ENCODE measurements at regions not wholly inside any gene's neighbourhood (a gene's known extent, or its start where the extent isn't known, plus 50 kb on each side); places are given as distances from the start of the nearest gene placed in this dataset.
"Not testable (repeated sequence)": the region's sequence is repeated elsewhere in the genome, so short reads cannot be mapped to it uniquely, and the experiment has no call there.

GRCh38 chr4:91754716-91755115, 549.0 kb upstream of the GRID2 start:
- Histone ChIP-seq H3K9me3 (ENCODE audit: control insufficient read depth, low read depth, low read length) (no peaks in the 10 kb centered on the region), H3K4me3 (ENCODE audit: low read length) (no peak overlapping the region), H3K27ac (ENCODE audit: low read length) (no peak overlapping the region), H3K27me3 (ENCODE audit: control insufficient read depth, insufficient read depth, low read length) (no peaks in the 10 kb centered on the region), H3K36me3 (ENCODE audit: control insufficient read depth, insufficient read depth, low read length) (no peaks in the 10 kb centered on the region), H3K4me1 (ENCODE audit: control insufficient read depth, insufficient read depth, low read length) (no peaks in the 10 kb centered on the region)
- 100% methylated on average over 1 of the region's 2 CpGs for WGBS (ENCODE audit: insufficient coverage, low lambda C conversion rate)
- no peak for DNase-seq

DNA sequence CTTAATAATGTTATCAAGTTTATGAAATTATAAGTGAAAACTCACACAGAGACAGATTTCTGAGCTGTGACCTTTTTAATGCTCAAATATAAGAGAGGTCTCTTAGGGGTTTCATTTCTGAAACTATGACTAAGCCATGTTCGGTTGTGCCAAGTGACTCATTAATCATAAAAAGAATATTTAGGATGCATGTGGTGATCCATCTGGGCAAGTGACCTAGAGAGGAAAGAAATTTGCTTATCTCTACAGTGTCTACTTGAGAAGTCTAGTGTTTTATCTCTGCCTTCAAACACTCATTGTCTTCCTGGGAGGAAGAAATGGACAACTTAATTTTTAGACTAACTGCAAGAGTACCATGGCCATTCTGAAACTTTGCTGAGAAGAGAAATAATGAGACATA, 545.3 kb upstream of the GRID2 start:
- Histone ChIP-seq H3K4me3 (ENCODE audit: low read length) (no peak overlapping the region), H3K9me3 (ENCODE audit: control insufficient read depth, low read depth, low read length) (no peaks in the 10 kb centered on the region), H3K27me3 (ENCODE audit: control insufficient read depth, insufficient read depth, low read length) (no peaks in the 10 kb centered on the region), H3K4me1 (ENCODE audit: control insufficient read depth, insufficient read depth, low read length) (no peaks in the 10 kb centered on the region), H3K36me3 (ENCODE audit: control insufficient read depth, insufficient read depth, low read length) (no peaks in the 10 kb centered on the region), H3K27ac (ENCODE audit: low read length) (no peak overlapping the region)
- WGBS (ENCODE audit: insufficient coverage, low lambda C conversion rate): no CpG with 5 or more reads among the region's 1 CpG
- DNase-seq: no peak

- Histone ChIP-seq H3K36me3 (ENCODE audit: control insufficient read depth, insufficient read depth, low read length) (no peaks in the 10 kb centered on the region), H3K4me1 (ENCODE audit: control insufficient read depth, insufficient read depth, low read length) (no peaks in the 10 kb centered on the region), H3K27ac (ENCODE audit: low read length) (no peak overlapping the region), H3K4me3 (ENCODE audit: low read length) (no peak overlapping the region), H3K27me3 (ENCODE audit: control insufficient read depth, insufficient read depth, low read length) (no peaks in the 10 kb centered on the region), H3K9me3 (ENCODE audit: control insufficient read depth, low read depth, low read length) (no peaks in the 10 kb centered on the region)
- DNase-seq: no peak
- no CpG with 5 or more reads among the region's 1 CpG for WGBS (ENCODE audit: insufficient coverage, low lambda C conversion rate)
Measured at GRCh38 chr4:91764085-91764484, 539.7 kb upstream of the GRID2 start.

- no peak overlapping the region for H3K4me3 ChIP-seq (ENCODE audit: low read length)
- no peak for DNase-seq
- H3K4me1 ChIP-seq (ENCODE audit: control insufficient read depth, insufficient read depth, low read length): no peaks in the 10 kb centered on the region
- WGBS (ENCODE audit: insufficient coverage, low lambda C conversion rate): no CpG with 5 or more reads among the region's 1 CpG
- H3K9me3 ChIP-seq (ENCODE audit: control insufficient read depth, low read depth, low read length): no peaks in the 10 kb centered on the region
- no peak overlapping the region for H3K27ac ChIP-seq (ENCODE audit: low read length)
- H3K27me3 ChIP-seq (ENCODE audit: control insufficient read depth, insufficient read depth, low read length): no peaks in the 10 kb centered on the region
- H3K36me3 ChIP-seq (ENCODE audit: control insufficient read depth, insufficient read depth, low read length): no peaks in the 10 kb centered on the region
Measured at GRCh38 chr4:91769912-91770311, 533.9 kb upstream of the GRID2 start.

DNA sequence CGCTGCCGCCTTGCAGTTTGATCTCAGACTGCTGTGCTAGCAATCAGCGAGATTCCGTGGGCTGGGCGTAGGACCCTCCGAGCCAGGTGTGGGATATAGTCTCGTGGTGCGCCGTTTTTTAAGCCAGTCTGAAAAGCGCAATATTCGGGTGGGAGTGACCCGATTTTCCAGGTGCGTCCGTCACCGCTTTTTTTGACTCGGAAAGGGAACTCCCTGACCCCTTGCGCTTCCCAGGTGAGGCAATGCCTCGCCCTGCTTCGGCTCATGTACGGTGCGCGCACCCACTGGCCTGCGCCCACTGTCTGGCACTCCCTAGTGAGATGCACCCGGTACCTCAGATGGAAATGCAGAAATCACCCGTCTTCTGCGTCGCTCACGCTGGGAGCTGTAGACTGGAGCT, 512.1 kb upstream of the GRID2 start:
- H3K27ac ChIP-seq (ENCODE audit: low read length); H3K4me1 ChIP-seq (ENCODE audit: control insufficient read depth, insufficient read depth, low read length); H3K27me3 ChIP-seq (ENCODE audit: control insufficient read depth, insufficient read depth, low read length); H3K9me3 ChIP-seq (ENCODE audit: control insufficient read depth, low read depth, low read length); H3K36me3 ChIP-seq (ENCODE audit: control insufficient read depth, insufficient read depth, low read length): not testable (repeated sequence)
- DNase-seq: peak in 1 of 2 donors; percentile 4
- peak overlapping the region; percentile 37 for H3K4me3 ChIP-seq (ENCODE audit: low read length)
- WGBS (ENCODE audit: insufficient coverage, low lambda C conversion rate): no CpG with 5 or more reads among the region's 28 CpGs

GRCh38 chr4:91795947-91796346, 507.8 kb upstream of the GRID2 start:
- no peak overlapping the region for H3K27ac ChIP-seq (ENCODE audit: low read length)
- no peaks in the 10 kb centered on the region for H3K36me3 ChIP-seq (ENCODE audit: control insufficient read depth, insufficient read depth, low read length)
- WGBS (ENCODE audit: insufficient coverage, low lambda C conversion rate): 100% methylated on average over 1 of the region's 1 CpG
- H3K27me3 ChIP-seq (ENCODE audit: control insufficient read depth, insufficient read depth, low read length): no peaks in the 10 kb centered on the region
- no peaks in the 10 kb centered on the region for H3K4me1 ChIP-seq (ENCODE audit: control insufficient read depth, insufficient read depth, low read length)
- no peak for DNase-seq
- no peaks in the 10 kb centered on the region for H3K9me3 ChIP-seq (ENCODE audit: control insufficient read depth, low read depth, low read length)
- no peak overlapping the region for H3K4me3 ChIP-seq (ENCODE audit: low read length)

DNA sequence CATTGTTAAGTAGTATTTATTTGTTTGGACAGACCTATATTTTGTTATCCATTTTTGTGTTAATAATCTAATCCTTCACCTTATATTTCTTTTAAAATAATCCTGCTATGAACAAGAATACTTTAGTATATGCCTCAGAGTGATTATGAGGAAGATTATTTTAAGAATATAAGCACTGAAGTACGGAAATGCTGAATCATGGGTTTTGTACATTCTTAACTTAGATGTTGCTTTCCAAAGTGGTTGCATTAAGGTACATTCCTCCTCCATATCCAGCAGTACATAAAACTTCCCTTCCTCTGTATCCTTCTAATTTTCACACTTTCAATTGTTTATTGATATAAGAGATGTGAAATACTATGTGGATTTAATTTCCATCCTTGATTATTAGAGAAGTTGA, 491.4 kb upstream of the GRID2 start:
- Histone ChIP-seq H3K9me3 (ENCODE audit: control insufficient read depth, low read depth, low read length) (no peaks in the 10 kb centered on the region), H3K27ac (ENCODE audit: low read length) (no peak overlapping the region), H3K4me3 (ENCODE audit: low read length) (no peak overlapping the region), H3K4me1 (ENCODE audit: control insufficient read depth, insufficient read depth, low read length) (no peaks in the 10 kb centered on the region), H3K36me3 (ENCODE audit: control insufficient read depth, insufficient read depth, low read length) (no peaks in the 10 kb centered on the region), H3K27me3 (ENCODE audit: control insufficient read depth, insufficient read depth, low read length) (no peaks in the 10 kb centered on the region)
- DNase-seq: no peak
- 67% methylated on average over 1 of the region's 1 CpG for WGBS (ENCODE audit: insufficient coverage, low lambda C conversion rate)

DNA sequence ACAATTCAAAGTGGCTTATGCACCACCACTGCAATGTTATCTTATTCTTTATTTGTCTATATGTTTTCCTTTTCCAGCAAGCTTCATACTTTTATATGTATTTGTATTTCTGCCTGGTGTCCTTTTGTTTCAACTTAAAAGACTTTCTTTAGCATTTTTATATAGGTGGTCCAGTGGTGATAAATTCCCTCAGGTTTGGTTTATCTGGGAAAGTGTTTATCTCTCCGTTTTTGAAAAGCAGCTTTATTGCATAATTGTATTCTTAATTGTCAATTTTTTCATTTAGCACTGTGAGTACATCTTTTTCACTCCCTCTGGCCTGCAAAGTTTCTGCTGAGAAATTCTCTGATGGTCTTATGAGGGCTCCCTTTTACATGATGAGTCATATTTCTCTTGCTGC, 479.0 kb upstream of the GRID2 start:
- H3K4me1 ChIP-seq (ENCODE audit: control insufficient read depth, insufficient read depth, low read length): no peaks in the 10 kb centered on the region
- no peaks in the 10 kb centered on the region for H3K27me3 ChIP-seq (ENCODE audit: control insufficient read depth, insufficient read depth, low read length)
- no peaks in the 10 kb centered on the region for H3K36me3 ChIP-seq (ENCODE audit: control insufficient read depth, insufficient read depth, low read length)
- no CpG with 5 or more reads among the region's 1 CpG for WGBS (ENCODE audit: insufficient coverage, low lambda C conversion rate)
- DNase-seq: no peak
- peaks cover 4% of the 10 kb centered on the region for H3K9me3 ChIP-seq (ENCODE audit: control insufficient read depth, low read depth, low read length)
- no peak overlapping the region for H3K27ac ChIP-seq (ENCODE audit: low read length)
- no peak overlapping the region for H3K4me3 ChIP-seq (ENCODE audit: low read length)

- Histone ChIP-seq H3K4me1 (ENCODE audit: control insufficient read depth, insufficient read depth, low read length) (no peaks in the 10 kb centered on the region), H3K27me3 (ENCODE audit: control insufficient read depth, insufficient read depth, low read length) (no peaks in the 10 kb centered on the region), H3K36me3 (ENCODE audit: control insufficient read depth, insufficient read depth, low read length) (no peaks in the 10 kb centered on the region), H3K27ac (ENCODE audit: low read length) (no peak overlapping the region), H3K4me3 (ENCODE audit: low read length) (no peak overlapping the region), H3K9me3 (ENCODE audit: control insufficient read depth, low read depth, low read length) (peaks cover 4% of the 10 kb centered on the region)
- no CpG with 5 or more reads among the region's 2 CpGs for WGBS (ENCODE audit: insufficient coverage, low lambda C conversion rate)
- DNase-seq: no peak
Measured at GRCh38 chr4:91826186-91826585, 477.6 kb upstream of the GRID2 start.

- H3K27me3 ChIP-seq (ENCODE audit: control insufficient read depth, insufficient read depth, low read length): no peaks in the 10 kb centered on the region
- no peak overlapping the region for H3K4me3 ChIP-seq (ENCODE audit: low read length)
- no peak overlapping the region for H3K27ac ChIP-seq (ENCODE audit: low read length)
- peaks cover 9% of the 10 kb centered on the region for H3K9me3 ChIP-seq (ENCODE audit: control insufficient read depth, low read depth, low read length)
- no peak for DNase-seq
- H3K4me1 ChIP-seq (ENCODE audit: control insufficient read depth, insufficient read depth, low read length): no peaks in the 10 kb centered on the region
- no peaks in the 10 kb centered on the region for H3K36me3 ChIP-seq (ENCODE audit: control insufficient read depth, insufficient read depth, low read length)
Measured at GRCh38 chr4:91827914-91828313, 475.9 kb upstream of the GRID2 start.

- no peaks in the 10 kb centered on the region for H3K36me3 ChIP-seq (ENCODE audit: control insufficient read depth, insufficient read depth, low read length)
- H3K27me3 ChIP-seq (ENCODE audit: control insufficient read depth, insufficient read depth, low read length): no peaks in the 10 kb centered on the region
- no peak overlapping the region for H3K4me3 ChIP-seq (ENCODE audit: low read length)
- no peak for DNase-seq
- no peaks in the 10 kb centered on the region for H3K4me1 ChIP-seq (ENCODE audit: control insufficient read depth, insufficient read depth, low read length)
- no peak overlapping the region for H3K27ac ChIP-seq (ENCODE audit: low read length)
- WGBS (ENCODE audit: insufficient coverage, low lambda C conversion rate): 100% methylated on average over 1 of the region's 1 CpG
- H3K9me3 ChIP-seq (ENCODE audit: control insufficient read depth, low read depth, low read length): peaks cover 12% of the 10 kb centered on the region
Measured at GRCh38 chr4:91829531-91829930, 474.2 kb upstream of the GRID2 start.
